ENCODE measurements at regions not wholly inside any gene's neighbourhood (a gene's known extent, or its start where the extent isn't known, plus 50 kb on each side); places are given as distances from the start of the nearest gene placed in this dataset.
"Not testable (repeated sequence)": the region's sequence is repeated elsewhere in the genome, so short reads cannot be mapped to it uniquely, and the experiment has no call there.

DNA sequence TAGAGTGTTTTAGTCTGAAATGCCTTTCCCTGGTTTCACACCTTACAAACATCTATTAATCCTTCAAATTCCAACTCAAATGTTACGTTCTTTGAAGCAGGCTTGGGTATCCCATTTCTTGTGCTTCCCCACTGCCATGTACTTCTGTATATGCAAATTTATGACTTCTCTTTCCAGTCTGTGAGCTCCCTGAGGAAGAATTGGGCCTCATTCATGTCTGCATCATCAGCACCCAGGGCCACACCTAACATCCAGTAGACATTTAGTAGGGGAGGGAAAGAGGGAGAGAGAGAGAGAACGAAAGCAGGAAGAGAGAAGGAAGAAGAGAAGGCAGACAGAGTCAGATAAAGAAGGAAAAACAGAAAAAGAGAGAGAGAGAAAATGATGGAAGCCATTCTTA is 53.3 kb upstream of the KY start:
- no peak for DNase-seq (ENCODE audit: low spot score)

- no peak for DNase-seq (ENCODE audit: low spot score)
Observed at GRCh38 chr3:134704556-134704955, 53.7 kb upstream of the KY start.

GRCh38 chr3:134707908-134708597 is 57.2 kb upstream of the KY start:
- no peak for DNase-seq (ENCODE audit: low spot score)

GRCh38 chr3:134708671-134709070 is 57.8 kb upstream of the KY start:
- no peak for DNase-seq (ENCODE audit: low spot score)

DNA sequence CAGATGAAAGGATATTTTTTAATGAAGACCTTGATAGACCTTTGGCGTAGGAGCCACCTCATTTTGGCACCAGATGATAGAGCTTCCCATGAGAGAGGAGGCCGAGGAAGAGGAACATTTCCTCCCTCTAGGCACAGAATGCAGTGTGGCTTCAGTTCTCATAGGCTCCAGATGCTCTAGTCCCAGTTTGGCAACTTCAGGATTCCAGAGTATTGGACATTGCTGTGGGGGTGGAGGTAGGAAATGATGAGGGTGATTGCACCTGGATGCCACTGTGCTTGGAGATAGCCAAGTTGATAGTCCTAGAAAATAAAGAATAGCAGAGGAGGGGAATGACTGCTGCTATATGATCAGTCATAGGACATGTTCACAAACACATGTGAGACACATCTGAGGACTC is 58.3 kb upstream of the KY start:
- no peak for DNase-seq (ENCODE audit: low spot score)

DNA sequence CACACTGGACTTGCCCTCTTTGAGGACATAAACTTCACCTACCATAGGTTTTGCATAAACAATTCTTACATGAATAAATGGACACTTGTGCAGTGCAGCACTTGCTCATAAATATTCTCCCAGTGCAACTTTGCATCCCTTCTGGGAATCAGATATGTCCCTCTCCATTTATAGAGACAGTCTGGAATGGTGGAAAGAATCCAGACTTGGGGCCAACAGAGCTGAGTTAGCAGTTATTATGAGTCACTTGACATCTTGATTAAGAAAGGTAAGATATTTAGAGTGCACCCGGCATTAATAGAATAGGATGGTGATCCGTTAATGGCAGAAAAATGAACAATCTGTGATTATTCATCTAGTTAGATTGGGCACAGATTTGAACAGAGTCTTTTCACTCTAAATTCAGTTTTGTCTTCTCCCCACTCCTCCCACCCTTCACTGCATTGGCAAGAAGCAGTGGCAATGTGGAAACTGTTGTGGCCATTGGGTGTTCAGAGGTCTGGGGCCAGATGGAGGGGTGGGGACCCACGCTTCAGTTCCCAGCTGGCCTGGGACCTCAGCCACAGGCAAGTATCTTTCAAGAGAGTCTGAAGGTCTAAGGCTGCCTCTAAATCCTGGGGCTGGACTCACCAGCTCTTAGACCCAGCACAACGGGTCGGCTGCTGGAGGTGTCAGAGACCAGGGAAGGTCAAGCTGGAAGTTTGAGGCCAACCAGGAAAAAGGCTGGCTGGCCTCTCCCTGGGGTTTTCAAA is 58.9 kb upstream of the KY start:
- DNase-seq (ENCODE audit: low spot score), result no peak

DNA sequence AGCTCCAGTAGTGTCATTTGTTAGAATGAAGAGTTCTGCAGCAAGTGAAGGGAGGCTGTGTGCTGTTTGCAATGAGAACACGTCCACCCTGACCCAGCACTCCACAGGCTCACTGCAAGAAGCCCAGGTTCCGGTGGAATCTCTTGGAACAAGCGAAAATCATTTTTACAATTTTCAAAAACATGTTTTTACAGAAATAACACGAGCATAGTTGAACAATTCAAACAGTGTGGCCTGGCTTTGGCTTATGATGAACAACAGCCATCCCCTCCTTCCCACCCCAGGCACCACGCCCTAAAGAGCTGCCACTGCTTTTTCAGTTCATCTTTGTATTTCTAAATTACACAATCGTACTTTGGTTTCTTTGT is 59.5 kb upstream of the KY start:
- DNase-seq (ENCODE audit: low spot score), result no peak

GRCh38 chr3:134711284-134711683 is 60.5 kb upstream of the KY start:
- peak; percentile 21 for DNase-seq (ENCODE audit: low spot score)

DNA sequence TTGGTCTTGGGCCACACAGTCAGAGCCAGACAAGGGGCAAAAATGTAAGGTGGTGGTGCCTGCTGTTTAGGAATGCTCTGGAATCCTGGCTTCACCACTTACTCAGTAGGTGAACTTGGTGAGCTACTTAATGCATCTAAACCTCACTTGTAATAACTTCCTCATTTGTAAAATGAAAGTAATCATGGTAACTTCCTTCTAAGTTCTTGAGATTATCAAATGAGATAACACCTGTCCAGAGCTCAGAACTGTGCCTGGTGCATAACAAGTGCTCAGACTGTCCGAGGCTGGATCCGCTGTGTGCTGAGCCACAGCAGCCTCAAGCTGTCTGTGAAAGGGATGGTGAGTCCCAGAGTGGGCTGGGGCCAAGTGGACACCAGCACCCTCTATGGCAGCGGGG is 62.8 kb upstream of the KY start:
- DNase-seq (ENCODE audit: low spot score), result no peak

- DNase-seq (ENCODE audit: low spot score), result no peak
Observed at GRCh38 chr3:134718726-134719125, 67.9 kb upstream of the KY start.

- DNase-seq (ENCODE audit: low spot score), result no peak
Observed at GRCh38 chr3:134721214-134721613, 70.4 kb upstream of the KY start.

GRCh38 chr3:134722969-134723368 is 72.1 kb upstream of the EPHB1 start:
- no peak for DNase-seq (ENCODE audit: low spot score)

GRCh38 chr3:134729649-134730048 is 65.4 kb upstream of the EPHB1 start:
- no peak for DNase-seq (ENCODE audit: low spot score)

GRCh38 chr3:134737516-134737915 is 57.5 kb upstream of the EPHB1 start:
- DNase-seq (ENCODE audit: low spot score), result no peak

DNA sequence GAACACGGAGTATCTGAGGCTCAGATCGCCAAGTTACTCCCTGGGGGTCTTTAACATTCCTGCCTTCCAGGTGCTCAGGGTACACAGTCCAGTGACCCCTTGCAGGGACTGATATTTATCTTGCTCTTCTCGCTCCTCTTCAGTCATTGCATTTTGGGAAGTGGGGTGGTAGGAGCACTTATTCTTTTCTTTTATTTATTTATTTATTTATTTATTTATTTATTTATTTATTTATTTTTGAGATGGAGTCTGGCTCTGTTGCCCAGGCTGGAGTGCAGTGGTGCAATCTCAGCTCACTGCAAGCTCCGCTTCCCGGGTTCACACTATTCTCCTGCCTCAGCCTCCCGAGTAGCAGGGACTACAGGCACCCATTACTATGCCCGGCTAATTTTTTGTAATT is 55.0 kb upstream of the EPHB1 start:
- not testable (repeated sequence) for DNase-seq (ENCODE audit: low spot score)

- DNase-seq (ENCODE audit: low spot score), result no peak
Observed at GRCh38 chr3:134742202-134742601, 52.9 kb upstream of the EPHB1 start.

DNA sequence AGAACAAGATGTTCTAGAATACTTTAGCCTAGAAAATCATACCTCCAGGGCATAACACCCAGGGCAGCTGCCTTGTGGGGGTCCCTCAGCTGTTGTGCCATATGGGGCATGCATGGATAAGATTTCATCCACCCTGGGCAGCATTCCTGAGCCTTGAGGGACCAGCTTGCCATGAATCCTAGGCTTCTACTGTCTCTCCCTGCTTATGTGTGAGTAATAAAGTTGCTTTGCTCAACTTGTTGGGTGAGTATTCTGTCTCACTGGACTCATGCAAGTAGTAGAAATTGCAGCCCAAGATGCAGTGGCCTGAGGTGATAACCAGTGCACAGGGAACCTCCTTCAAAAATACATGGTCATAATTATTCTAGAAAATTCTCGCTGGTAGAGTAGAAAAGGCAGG is 52.1 kb upstream of the EPHB1 start:
- no peak for DNase-seq (ENCODE audit: low spot score)

Data from H4 (cell line).